OCI-LY1 (cell line): ENCODE measurements at regions not wholly inside any gene's neighbourhood (a gene's known extent, or its start where the extent isn't known, plus 50 kb on each side); places are given as distances from the start of the nearest gene placed in this dataset.

Experiments
- H2AFZ ChIP-seq: fragments of 200-600 bp; sonication (generic), shearing (Covaris generic); 2 replicates; pipeline ENCODE4 v1.6.0; 2014; ENCODE audit warnings: antibody characterized with exemption, mild to moderate bottlenecking, low read length
- H3F3A ChIP-seq: fragments of 200-600 bp; sonication (generic), shearing (Covaris generic); 2 replicates; pipeline ENCODE4 v1.6.0; 2014; ENCODE audit warnings: mild to moderate bottlenecking, antibody characterized with exemption, low read length, moderate library complexity; ENCODE audit not compliant: insufficient read depth
- H3K27ac ChIP-seq: fragments of 200-600 bp; sonication (generic); 2 replicates; pipeline ENCODE4 v1.5.1; 2014; ENCODE audit warnings: low read length, mixed run types, mild to moderate bottlenecking, low read depth; ENCODE audit not compliant: poor library complexity, severe bottlenecking
- H3K27me3 ChIP-seq: fragments of 200-600 bp; sonication (generic); 2 replicates; pipeline ENCODE4 v1.6.0; 2014; ENCODE audit warnings: antibody characterized with exemption, mild to moderate bottlenecking, low read length, moderate library complexity; ENCODE audit not compliant: insufficient read depth
- H3K36me3 ChIP-seq: fragments of 200-600 bp; sonication (generic); 2 replicates; pipeline ENCODE4 v1.6.1; 2014; ENCODE audit warnings: mild to moderate bottlenecking, antibody characterized with exemption, low read length, moderate library complexity, mixed read lengths; ENCODE audit not compliant: insufficient read depth
- H3K4me1 ChIP-seq: fragments of 200-600 bp; sonication (generic); 2 replicates; pipeline ENCODE4 v1.5.1; 2014; ENCODE audit warnings: mild to moderate bottlenecking, low read length, moderate library complexity; ENCODE audit not compliant: insufficient read depth, severe bottlenecking
- H3K4me2 ChIP-seq: fragments of 200-600 bp; sonication (generic), shearing (Covaris generic); 2 replicates; pipeline ENCODE4 v1.6.1; 2014; ENCODE audit warnings: low read length
- H3K4me3 ChIP-seq: fragments of 200-600 bp; sonication (generic); 2 replicates; pipeline ENCODE4 v1.5.1; 2014; ENCODE audit warnings: low read length, low read depth, mild to moderate bottlenecking, mixed read lengths; ENCODE audit not compliant: poor library complexity, severe bottlenecking
- H3K79me2 ChIP-seq: fragments of 200-600 bp; shearing (Covaris generic); 2 replicates; pipeline ENCODE4 v1.6.1; 2016; ENCODE audit warnings: mixed run types, low read length, mixed read lengths; ENCODE audit not compliant: insufficient read depth
- H3K9ac ChIP-seq: fragments of 200-600 bp; sonication (generic), shearing (Covaris generic); 2 replicates; pipeline ENCODE4 v1.6.1; 2014; ENCODE audit warnings: mild to moderate bottlenecking, low read length, mixed read lengths
- H3K9me2 ChIP-seq: fragments of 200-600 bp; sonication (generic), shearing (Covaris generic); 2 replicates; pipeline ENCODE4 v1.6.1; 2014; ENCODE audit warnings: low read depth, mild to moderate bottlenecking, low read length, mixed read lengths
- H3K9me3 ChIP-seq: fragments of 200-600 bp; shearing (Covaris generic); 2 replicates; pipeline ENCODE4 v1.6.1; 2014; ENCODE audit warnings: low read length, mixed read lengths
- H4K20me1 ChIP-seq: fragments of 200-600 bp; sonication (generic), shearing (Covaris generic); 2 replicates; pipeline ENCODE4 v1.6.0; 2016; ENCODE audit warnings: mild to moderate bottlenecking, low read length; ENCODE audit not compliant: insufficient read depth
- CTCF ChIP-seq: fragments of 200-600 bp; sonication (generic), shearing (Covaris generic); IDR thresholded peaks from 2 replicates; pipeline ENCODE4 v1.5.1; 2017; ENCODE audit warnings: mild to moderate bottlenecking, antibody characterized with exemption, low read length, moderate library complexity, mixed read lengths
- EZH2 ChIP-seq: fragments of 200-600 bp; sonication (generic), shearing (Covaris generic); IDR thresholded peaks from 2 replicates; pipeline ENCODE4 v1.8.0; 2017; ENCODE audit warnings: borderline replicate concordance, mixed run types, mild to moderate bottlenecking, antibody characterized with exemption, low read length, moderate library complexity, mixed read lengths

- H3K4me2 ChIP-seq, result no peak overlapping the region
Measured at GRCh38 chr5:45101146-45101545, 292.4 kb downstream of the MRPS30 start.

GRCh38 chr5:45105491-45105994, 296.8 kb downstream of the MRPS30 start:
- Histone ChIP-seq H3K36me3 (no peaks in the 10 kb centered on the region), H4K20me1 (no peaks in the 10 kb centered on the region), H3K27ac (no peak overlapping the region), H3K4me2 (no peak overlapping the region), H3K4me1 (no peaks in the 10 kb centered on the region), H3K27me3 (no peaks in the 10 kb centered on the region), H3K79me2 (no peaks in the 10 kb centered on the region), H3K4me3 (no peak overlapping the region), H3K9ac (no peak overlapping the region), H2AFZ (no peak overlapping the region), H3K9me3 (no peaks in the 10 kb centered on the region), H3K9me2 (no peaks in the 10 kb centered on the region), H3F3A (no peaks in the 10 kb centered on the region)
- TF ChIP-seq CTCF (no peak), EZH2 (no peak)

More at GRCh38 chr5:45101146-45101545, 292.4 kb downstream of the MRPS30 start:
- no peaks in the 10 kb centered on the region for H3K9me2 ChIP-seq
- no peaks in the 10 kb centered on the region for H3K27me3 ChIP-seq
- H3K9ac ChIP-seq, result no peak overlapping the region
- H3F3A ChIP-seq, result no peaks in the 10 kb centered on the region
- no peaks in the 10 kb centered on the region for H3K4me1 ChIP-seq
- no peaks in the 10 kb centered on the region for H4K20me1 ChIP-seq
- H3K9me3 ChIP-seq, result no peaks in the 10 kb centered on the region
- H3K27ac ChIP-seq, result no peak overlapping the region
- no peak overlapping the region for H3K4me3 ChIP-seq
- TF ChIP-seq EZH2, result no peak
- TF ChIP-seq CTCF, result no peak
- H3K36me3 ChIP-seq, result no peaks in the 10 kb centered on the region
- H3K79me2 ChIP-seq, result no peaks in the 10 kb centered on the region
- H2AFZ ChIP-seq, result no peak overlapping the region

- TF ChIP-seq EZH2, result no peak
- TF ChIP-seq CTCF, result no peak
- H3K4me3 ChIP-seq, result no peak overlapping the region
Measured at GRCh38 chr5:45109062-45109461, 300.3 kb downstream of the MRPS30 start.

More at GRCh38 chr5:45109062-45109461, 300.3 kb downstream of the MRPS30 start:
- Histone ChIP-seq H3K9me3 (no peaks in the 10 kb centered on the region), H3K79me2 (no peaks in the 10 kb centered on the region), H3K9ac (no peak overlapping the region), H3F3A (no peaks in the 10 kb centered on the region), H3K36me3 (no peaks in the 10 kb centered on the region), H3K9me2 (no peaks in the 10 kb centered on the region), H3K27me3 (no peaks in the 10 kb centered on the region), H3K4me1 (no peaks in the 10 kb centered on the region), H2AFZ (no peak overlapping the region), H4K20me1 (no peaks in the 10 kb centered on the region), H3K27ac (no peak overlapping the region), H3K4me2 (no peak overlapping the region)
